ENCODE measurements at regions not wholly inside any gene's neighbourhood (a gene's known extent, or its start where the extent isn't known, plus 50 kb on each side); places are given as distances from the start of the nearest gene placed in this dataset.

GRCh38 chr21:15319727-15320126 lies 254.9 kb upstream of the NRIP1 start:
- TF ChIP-seq EZH2phosphoT487 (IDR thresholded peaks at IDR 0.05; ENCODE audit: unreplicated experiment) (no peak), CTCF (conservative IDR thresholded peaks at IDR 0.05; ENCODE audit: low read depth in 2 of 2) (no peak), POLR2AphosphoS5 (IDR thresholded peaks at IDR 0.05; ENCODE audit: low read depth) (no peak), CREB1 (CRISPR knock-in tag; IDR thresholded peaks at IDR 0.05; ENCODE audit: low read depth) (no peak), EZH2 (IDR thresholded peaks at IDR 0.05; ENCODE audit: low read depth, unreplicated experiment) (no peak), NANOG (IDR thresholded peaks at IDR 0.05; ENCODE audit: borderline replicate concordance) (no peak), ETS1 (IDR thresholded peaks at IDR 0.05) (no peak), REST (IDR thresholded peaks at IDR 0.05; ENCODE audit: unreplicated experiment) (no peak), STAT1 (IDR thresholded peaks at IDR 0.05; ENCODE audit: unreplicated experiment) (no peak), ZNF462 (CRISPR knock-in tag; IDR thresholded peaks at IDR 0.05) (no peak), JUNB (IDR thresholded peaks at IDR 0.05; ENCODE audit: unreplicated experiment) (no peak)

All from GM23338 (cell line).